Large intestine (tissue), 3 donors: ENCODE measurements at regions not wholly inside any gene's neighbourhood (a gene's known extent, or its start where the extent isn't known, plus 50 kb on each side); places are given as distances from the start of the nearest gene placed in this dataset.

Source experiments
- DNase-seq, 2 donors: peaks; one replicate each; pipeline versions ENCODE4 v3.0.0 to v3.0.0-alpha.2; 2013
- H3K27ac ChIP-seq: one replicate; pipeline ENCODE4 v1.5.1; 2013; ENCODE audit warnings: low read length
- H3K27me3 ChIP-seq: 2 replicates; pipeline ENCODE4 v1.6.1; 2013; ENCODE audit warnings: low read length; ENCODE audit not compliant: control insufficient read depth, insufficient read depth
- H3K36me3 ChIP-seq: 2 replicates; pipeline ENCODE4 v1.6.1; 2013; ENCODE audit warnings: low read length; ENCODE audit not compliant: control insufficient read depth, insufficient read depth
- H3K4me1 ChIP-seq: one replicate; pipeline ENCODE4 v1.6.1; 2013; ENCODE audit warnings: low read length; ENCODE audit not compliant: control insufficient read depth, insufficient read depth
- H3K4me3 ChIP-seq: one replicate; pipeline ENCODE4 v1.5.1; 2013; ENCODE audit warnings: low read length
- H3K9me3 ChIP-seq: one replicate; pipeline ENCODE4 v1.6.1; 2013; ENCODE audit warnings: mild to moderate bottlenecking, low read depth, low read length, moderate library complexity; ENCODE audit not compliant: control insufficient read depth
- WGBS: methylation state at CpG from one replicate; pipeline ENCODE4 v1.1.5; 2013; ENCODE audit warnings: low lambda C conversion rate; ENCODE audit not compliant: insufficient coverage; 5-methylcytosine and 5-hydroxymethylcytosine counted together

DNA sequence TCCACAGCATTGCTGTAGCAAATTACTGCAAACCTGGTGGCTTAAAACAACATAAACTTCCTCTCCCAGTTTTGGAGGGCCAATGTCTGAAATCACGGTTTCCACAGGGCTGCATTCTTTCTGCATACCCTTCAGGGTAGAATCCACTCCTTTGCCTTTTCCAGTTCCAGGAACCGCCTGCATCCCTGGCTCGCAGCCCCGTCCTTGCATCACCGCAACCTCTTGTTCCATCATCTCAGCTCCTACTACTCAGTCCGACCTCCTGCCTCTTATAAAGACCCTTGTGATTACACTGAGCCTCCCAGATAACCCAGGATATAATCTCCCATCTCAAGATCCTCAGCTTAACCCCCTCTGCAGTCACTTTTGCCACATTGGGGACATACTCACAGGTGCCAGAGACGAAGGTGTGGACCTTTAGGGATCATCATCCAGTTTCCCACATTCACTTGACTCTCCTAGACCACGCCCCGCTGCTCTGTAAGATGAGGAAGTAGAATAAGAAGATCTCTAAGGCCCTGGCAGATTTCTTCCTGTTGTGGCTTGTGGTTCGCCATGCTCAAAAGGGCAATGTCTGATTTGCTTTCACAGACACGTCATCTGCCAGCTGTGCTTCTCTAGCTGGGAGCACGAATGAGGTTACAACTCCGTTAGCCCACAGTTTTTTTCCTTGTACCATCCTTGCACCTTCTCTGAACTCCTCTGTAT is 103.6 kb upstream of the AGAP1 start:
- DNase-seq = no peak
- 93% methylated on average over 4 of the region's 13 CpGs for whole genome bisulfite sequencing

DNA sequence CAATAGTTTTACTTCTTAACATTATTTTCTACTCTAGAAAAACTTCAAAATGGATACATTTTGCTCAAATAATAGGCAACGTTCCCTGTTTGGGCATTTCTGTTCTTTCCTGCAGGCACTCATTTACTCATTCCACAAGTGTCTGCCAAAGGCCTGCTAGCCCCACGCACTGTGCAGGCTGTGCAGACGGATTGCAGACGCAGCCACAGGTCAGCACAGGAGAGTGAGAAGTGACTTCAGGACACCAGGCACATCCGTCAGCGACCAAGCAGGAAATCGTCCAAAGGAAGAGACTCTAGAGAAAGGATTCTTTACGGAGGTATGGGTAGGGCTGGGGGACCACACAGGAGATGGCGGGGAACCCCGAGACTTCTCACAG is 103.0 kb upstream of the AGAP1 start:
- Histone ChIP-seq H3K4me3 (no peak overlapping the region), H3K4me1 (no peaks in the 10 kb centered on the region), H3K27me3 (peaks cover 5% of the 10 kb centered on the region), H3K36me3 (no peaks in the 10 kb centered on the region), H3K27ac (no peak overlapping the region), H3K9me3 (no peaks in the 10 kb centered on the region)
- 100% methylated on average over 1 of the region's 10 CpGs for WGBS
- no peak for DNase-seq

More for the DNA sequence above, 103.6 kb upstream of the AGAP1 start:
- Histone ChIP-seq H3K4me1 (no peaks in the 10 kb centered on the region), H3K27me3 (peaks cover 5% of the 10 kb centered on the region), H3K36me3 (no peaks in the 10 kb centered on the region), H3K9me3 (no peaks in the 10 kb centered on the region), H3K27ac (no peak overlapping the region), H3K4me3 (no peak overlapping the region)

DNA sequence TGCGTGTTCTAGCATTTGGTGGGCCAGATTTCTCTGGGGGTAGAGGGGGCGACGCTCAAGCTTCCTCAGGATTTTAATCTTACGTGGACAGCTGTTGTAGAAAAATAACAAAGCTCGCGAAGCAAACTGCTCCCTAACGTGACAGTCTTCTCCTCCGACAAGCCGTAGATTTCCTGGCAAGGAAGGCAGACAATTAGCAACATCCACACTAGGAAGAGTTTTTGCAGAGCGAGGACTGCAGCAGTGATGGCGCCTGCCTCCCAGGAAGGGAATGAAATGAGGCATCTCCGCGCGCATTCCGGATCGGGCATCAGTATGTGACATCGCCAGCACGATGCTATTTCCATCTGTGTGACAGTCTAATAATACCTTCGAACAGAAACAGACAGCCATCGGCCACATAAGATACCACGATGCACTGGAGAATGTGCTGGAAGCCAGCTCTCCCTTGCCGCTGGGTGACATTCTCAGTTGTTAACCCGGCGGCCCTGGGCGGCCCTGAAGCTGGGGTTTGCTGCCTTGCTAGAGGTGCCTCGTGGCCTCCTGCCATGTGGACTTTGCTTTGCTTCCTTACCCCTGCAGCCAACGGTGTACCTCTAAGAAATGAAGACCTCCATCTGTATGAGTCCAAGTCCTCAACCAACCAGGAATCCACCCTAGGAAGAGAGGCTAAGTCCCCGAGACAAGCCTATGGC is 101.8 kb upstream of the AGAP1 start:
- WGBS = 80% methylated on average over 1 of the region's 28 CpGs
- Histone ChIP-seq H3K4me1 (no peaks in the 10 kb centered on the region), H3K4me3 (no peak overlapping the region), H3K27ac (no peak overlapping the region), H3K9me3 (no peaks in the 10 kb centered on the region), H3K36me3 (no peaks in the 10 kb centered on the region), H3K27me3 (peaks cover 5% of the 10 kb centered on the region)
- no peak for DNase-seq

DNA sequence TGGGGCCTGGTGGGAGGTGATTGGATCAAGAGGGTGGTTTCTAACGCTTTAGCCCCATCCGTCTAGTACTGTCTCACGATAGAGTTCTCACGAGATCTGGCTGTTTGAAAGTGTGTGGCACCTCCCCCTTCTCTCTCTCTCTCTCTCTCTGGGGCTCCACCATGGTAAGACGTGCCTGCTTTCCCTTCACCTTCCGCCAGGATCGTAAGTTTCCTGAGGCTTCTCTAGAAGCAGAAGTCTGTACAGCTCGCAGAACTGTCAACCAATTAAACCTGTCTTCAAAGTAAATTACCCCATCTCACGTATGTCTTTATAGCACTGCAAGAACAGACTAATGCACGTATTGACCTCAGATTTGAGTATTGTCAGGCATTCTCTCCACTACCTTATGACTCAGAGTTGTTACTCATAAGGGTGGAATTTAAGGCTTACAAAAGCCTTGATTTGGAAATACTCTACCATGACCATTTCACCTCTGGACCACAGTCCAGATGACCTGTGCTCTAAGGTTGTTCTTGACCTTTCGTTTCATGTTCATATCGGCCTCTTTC is 99.5 kb upstream of the AGAP1 start:
- no peaks in the 10 kb centered on the region for H3K36me3 ChIP-seq
- no peak overlapping the region for H3K27ac ChIP-seq
- no peaks in the 10 kb centered on the region for H3K9me3 ChIP-seq
- no peak for DNase-seq
- H3K27me3 ChIP-seq = peaks cover 5% of the 10 kb centered on the region
- 76% methylated on average over 3 of the region's 12 CpGs for WGBS
- no peaks in the 10 kb centered on the region for H3K4me1 ChIP-seq
- no peak overlapping the region for H3K4me3 ChIP-seq

DNA sequence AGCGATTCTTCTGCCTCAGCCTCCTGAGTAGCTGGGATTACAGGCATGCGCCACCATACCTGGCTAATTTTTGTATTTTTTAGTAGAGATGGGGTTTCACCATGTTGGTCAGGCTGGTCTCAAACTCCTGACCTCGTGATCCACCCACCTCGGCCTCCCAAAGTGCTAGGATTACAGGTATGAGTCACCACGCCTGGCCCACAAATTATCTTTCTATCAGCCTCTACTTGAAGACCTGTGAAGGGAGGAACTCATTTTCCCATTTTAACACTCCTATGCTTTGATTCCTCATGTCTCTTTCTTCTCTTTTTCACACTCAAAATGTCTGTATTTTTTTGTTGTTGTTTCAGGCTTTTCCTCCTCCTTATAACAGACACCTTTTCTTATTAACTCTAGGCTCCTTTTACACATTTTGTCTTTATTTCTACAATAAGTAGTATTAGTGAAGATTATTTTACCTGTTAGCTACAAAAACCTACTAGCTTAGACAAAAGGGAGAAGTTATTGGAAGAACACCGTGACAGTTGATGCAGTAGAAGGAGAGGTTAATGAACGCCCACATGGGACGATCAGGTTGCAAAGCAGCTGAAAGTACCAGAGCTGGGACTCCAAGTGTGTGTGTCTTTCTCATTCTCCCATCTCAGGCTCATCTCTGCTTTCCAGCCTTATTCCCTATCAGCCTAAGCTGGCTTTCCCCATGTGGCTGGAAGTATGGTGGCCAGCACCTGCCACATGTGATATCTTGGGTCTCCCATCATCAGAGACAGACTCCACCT is 97.6 kb upstream of the AGAP1 start:
- DNase-seq = no peak
- Histone ChIP-seq H3K4me1 (no peaks in the 10 kb centered on the region), H3K27ac (no peak overlapping the region), H3K36me3 (no peaks in the 10 kb centered on the region), H3K27me3 (peaks cover 5% of the 10 kb centered on the region), H3K4me3 (no peak overlapping the region), H3K9me3 (no peaks in the 10 kb centered on the region)
- WGBS = no CpG with 5 or more reads among the region's 8 CpGs

DNA sequence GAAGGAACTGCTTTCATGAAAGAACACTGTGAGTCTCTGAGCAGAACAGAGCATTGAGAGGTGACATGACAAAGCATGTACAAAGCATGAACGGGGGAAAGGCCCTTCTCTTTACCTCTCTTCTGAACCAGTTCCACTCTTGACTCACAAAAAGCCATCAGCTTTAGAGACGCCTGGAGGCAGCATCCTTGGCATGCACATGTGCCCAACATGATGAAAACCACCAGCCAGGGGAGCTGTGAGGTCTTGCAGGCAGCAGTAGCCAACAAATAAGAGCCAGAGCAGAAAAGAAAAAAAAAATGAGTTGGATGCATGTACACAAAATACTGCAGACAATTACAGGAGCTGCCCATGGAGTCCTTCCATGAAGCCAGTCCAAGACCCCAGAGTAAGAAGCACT is 95.5 kb upstream of the AGAP1 start:
- Histone ChIP-seq H3K4me1 (no peaks in the 10 kb centered on the region), H3K36me3 (no peaks in the 10 kb centered on the region), H3K9me3 (no peaks in the 10 kb centered on the region), H3K27me3 (peaks cover 3% of the 10 kb centered on the region), H3K27ac (no peak overlapping the region), H3K4me3 (no peak overlapping the region)
- no CpG with 5 or more reads among the region's 2 CpGs for WGBS
- no peak for DNase-seq

DNA sequence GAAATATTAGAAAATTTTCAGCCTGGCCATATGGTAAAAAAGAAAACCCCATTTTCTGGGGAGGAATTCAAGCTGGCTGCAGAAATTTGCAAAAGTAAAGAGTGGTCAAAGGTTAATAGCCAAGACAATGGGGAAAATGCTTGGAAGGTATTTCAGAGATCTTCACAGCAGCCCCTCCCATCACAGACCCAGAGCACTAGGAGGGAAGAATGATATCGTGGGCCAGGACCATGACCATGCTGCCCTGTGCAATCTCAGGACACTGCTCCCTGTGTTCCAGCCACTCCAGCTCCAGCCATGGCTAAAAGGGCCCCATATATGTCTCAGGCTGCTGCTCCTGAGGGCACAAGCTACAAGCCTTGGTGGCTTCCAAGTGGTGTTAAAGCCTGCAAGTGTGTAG is 93.9 kb upstream of the AGAP1 start:
- peaks cover 3% of the 10 kb centered on the region for H3K27me3 ChIP-seq
- no peaks in the 10 kb centered on the region for H3K9me3 ChIP-seq
- H3K36me3 ChIP-seq = no peaks in the 10 kb centered on the region
- DNase-seq = no peak
- no peak overlapping the region for H3K4me3 ChIP-seq
- no peaks in the 10 kb centered on the region for H3K4me1 ChIP-seq
- WGBS = no CpG with 5 or more reads among the region's 1 CpG
- H3K27ac ChIP-seq = no peak overlapping the region

DNA sequence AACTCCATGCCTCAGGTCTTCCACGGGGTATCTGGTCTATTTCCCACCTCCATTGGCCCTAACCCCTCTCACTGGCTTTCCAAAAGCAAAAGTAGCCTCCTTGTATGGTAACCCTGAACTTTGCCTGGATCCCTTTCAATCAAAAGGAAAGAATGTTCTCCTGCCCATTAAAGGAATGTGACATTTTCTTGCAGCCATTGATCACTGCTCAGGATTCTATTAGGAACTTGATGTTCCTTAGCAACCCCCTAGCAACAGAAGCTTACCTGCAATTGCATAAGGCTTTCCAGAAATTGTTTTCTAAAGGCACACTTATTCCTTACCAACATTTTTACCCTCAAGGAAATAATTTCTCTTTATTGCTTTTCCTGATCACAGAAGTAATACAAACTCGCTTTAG is 91.4 kb upstream of the AGAP1 start:
- H3K36me3 ChIP-seq = no peaks in the 10 kb centered on the region
- H3K4me3 ChIP-seq = no peak overlapping the region
- H3K27me3 ChIP-seq = no peaks in the 10 kb centered on the region
- DNase-seq = no peak
- H3K4me1 ChIP-seq = no peaks in the 10 kb centered on the region
- H3K27ac ChIP-seq = no peak overlapping the region
- no CpG with 5 or more reads among the region's 2 CpGs for WGBS
- no peaks in the 10 kb centered on the region for H3K9me3 ChIP-seq

DNA sequence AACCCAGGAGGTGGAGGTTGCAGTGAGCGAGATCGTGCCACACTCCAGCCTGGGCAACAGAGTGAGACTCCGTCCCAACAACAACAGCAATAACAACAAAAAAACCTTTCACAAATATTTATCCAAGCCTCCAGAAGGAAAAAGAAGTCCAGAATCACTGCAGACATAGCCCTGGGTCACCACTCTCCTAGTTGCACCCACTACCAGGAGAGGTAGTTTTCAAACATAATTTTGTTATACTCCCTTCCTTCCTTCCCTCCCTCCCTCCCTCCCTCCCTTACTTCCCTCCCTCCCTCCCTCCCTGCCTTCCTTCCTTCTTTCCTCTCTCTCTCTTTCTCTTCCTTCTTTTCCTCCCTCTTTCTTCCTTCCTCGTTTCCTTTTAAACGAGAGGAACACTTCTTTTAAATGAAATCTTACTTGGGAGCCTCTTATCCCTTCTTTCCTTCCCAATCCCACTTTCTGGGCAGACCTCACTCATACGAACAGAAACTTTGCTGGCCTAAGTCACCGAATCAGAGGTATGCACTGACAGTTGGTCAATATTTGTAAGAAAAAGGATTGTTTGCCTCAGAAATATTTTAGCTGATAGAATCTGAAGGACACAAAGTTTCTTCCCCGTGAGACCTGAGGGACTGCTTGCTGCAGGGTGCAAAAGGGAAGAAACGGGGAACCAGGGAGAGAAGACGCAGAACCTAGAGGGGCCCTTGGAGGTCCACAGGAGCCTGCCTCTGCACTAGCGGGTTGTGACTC is 88.1 kb upstream of the AGAP1 start:
- Histone ChIP-seq H3K4me1 (no peaks in the 10 kb centered on the region), H3K27ac (no peak overlapping the region), H3K36me3 (no peaks in the 10 kb centered on the region), H3K4me3 (no peak overlapping the region), H3K27me3 (peaks cover 1% of the 10 kb centered on the region), H3K9me3 (no peaks in the 10 kb centered on the region)
- 55% methylated on average over 2 of the region's 11 CpGs for WGBS
- no peak for DNase-seq

DNA sequence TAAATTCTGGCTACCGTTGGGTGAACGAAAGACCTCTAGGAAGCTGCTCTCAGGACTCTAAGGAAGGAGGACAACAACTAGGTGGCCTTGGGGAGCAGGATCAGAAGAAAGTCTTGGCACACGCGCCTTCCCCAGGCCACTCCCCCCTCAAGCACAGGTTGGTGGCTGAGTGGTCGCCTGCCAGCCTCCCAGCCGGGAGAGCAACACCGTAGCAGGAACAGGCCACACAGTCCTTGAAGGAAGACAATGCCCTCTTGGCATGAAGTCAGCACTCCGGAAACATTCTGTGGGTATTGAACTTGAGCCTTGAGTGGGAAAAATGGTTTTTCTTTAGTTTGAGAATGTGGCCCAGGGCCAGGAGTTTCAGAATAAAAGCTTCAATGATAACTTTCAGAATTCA is 87.4 kb upstream of the AGAP1 start:
- Histone ChIP-seq H3K4me3 (no peak overlapping the region), H3K36me3 (no peaks in the 10 kb centered on the region), H3K27ac (no peak overlapping the region), H3K4me1 (no peaks in the 10 kb centered on the region), H3K27me3 (peaks cover 3% of the 10 kb centered on the region), H3K9me3 (no peaks in the 10 kb centered on the region)
- no peak for DNase-seq
- 75% methylated on average over 2 of the region's 8 CpGs for WGBS
